Bronchial epithelial cell (primary cell): ENCODE measurements at regions not wholly inside any gene's neighbourhood (a gene's known extent, or its start where the extent isn't known, plus 50 kb on each side); places are given as distances from the start of the nearest gene placed in this dataset.
A peak's percentile ranks its signal among the peaks of the same experiment; 100 is the strongest.
"Not testable (repeated sequence)": the region's sequence is repeated elsewhere in the genome, so short reads cannot be mapped to it uniquely, and the experiment has no call there.

ENCODE experiments used
- DNase-seq: peaks from one replicate; pipeline ENCODE4 v3.0.0-alpha.2; 2010; ENCODE audit warnings: low read depth
- FAIRE-seq: peaks from 2 replicates; lab custom pipeline; 2011; peaks lifted over from hg19 to GRCh38; lab: Jason Lieb, UNC
- H3K27me3 ChIP-seq: 2 replicates; pipeline ENCODE4 v1.5.1; 2011; ENCODE audit warnings: low read length; ENCODE audit not compliant: control insufficient read depth, insufficient read depth
- H3K36me3 ChIP-seq: 2 replicates; pipeline ENCODE4 v1.5.1; 2011; ENCODE audit warnings: low read length; ENCODE audit not compliant: control insufficient read depth, insufficient read depth
- H3K4me3 ChIP-seq: 2 replicates; pipeline ENCODE4 v1.5.1; 2011; ENCODE audit warnings: mild to moderate bottlenecking, low read depth, low read length, control low read depth
- CTCF ChIP-seq: IDR thresholded peaks from 2 replicates; pipeline ENCODE4 v1.5.1; 2011; ENCODE audit warnings: mild to moderate bottlenecking, moderate library complexity, low read length, control low read depth, inconsistent platforms; ENCODE audit not compliant: insufficient read depth, severe bottlenecking

DNA sequence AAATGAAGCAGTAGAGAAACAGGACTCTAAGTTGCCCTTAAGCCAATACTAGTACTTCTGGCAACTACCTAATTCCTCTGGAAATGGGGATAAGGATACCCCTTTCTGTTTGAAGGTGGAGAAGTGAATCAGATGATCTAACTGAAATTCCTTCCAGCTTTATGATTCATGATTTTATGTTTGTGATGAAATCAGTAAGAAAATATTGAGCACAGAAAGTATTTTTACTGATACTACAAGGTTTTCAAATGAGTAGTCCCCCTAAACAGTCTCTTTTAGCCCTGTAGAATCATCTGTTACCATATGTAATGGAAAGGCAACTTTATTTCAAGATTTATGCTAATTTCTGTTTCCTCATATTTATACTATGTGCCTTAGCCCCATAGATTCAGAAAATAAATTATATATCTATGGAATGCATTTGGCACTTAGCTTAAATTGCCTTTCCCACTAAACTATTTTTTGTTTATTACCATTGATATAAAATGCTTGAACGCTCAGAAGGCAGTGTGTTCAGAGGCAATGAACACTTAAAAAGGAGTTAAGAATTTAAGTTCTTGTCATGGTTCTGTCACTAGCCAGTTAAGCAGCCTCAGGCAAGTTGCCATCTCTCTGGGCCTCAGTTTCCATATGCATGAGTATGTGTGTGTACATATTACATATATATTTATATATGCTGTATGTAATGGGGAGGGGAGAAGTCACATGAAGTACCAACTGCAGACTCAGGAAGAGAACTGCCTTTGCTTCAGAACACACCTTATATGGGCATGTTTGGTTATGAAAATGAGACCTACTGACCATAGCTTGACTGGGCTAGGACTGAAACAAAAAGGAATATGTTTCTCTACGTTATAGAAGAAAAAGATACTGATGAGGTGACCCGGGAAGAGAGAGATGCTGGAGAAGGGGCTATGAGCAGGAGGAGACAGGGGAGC is 97.7 kb downstream of the CDC42EP3 start:
- H3K27me3 ChIP-seq, result no peaks in the 10 kb centered on the region
- DNase-seq (peak; percentile 79), FAIRE-seq (no peak)
- TF ChIP-seq CTCF, result no peak
- no peaks in the 10 kb centered on the region for H3K36me3 ChIP-seq
- no peak overlapping the region for H3K4me3 ChIP-seq

- TF ChIP-seq CTCF, result no peak
- Histone ChIP-seq H3K4me3 (no peak overlapping the region), H3K36me3 (no peaks in the 10 kb centered on the region), H3K27me3 (no peaks in the 10 kb centered on the region)
- FAIRE-seq (no peak), DNase-seq (no peak)
Measured at GRCh38 chr2:37575780-37576179, 95.7 kb downstream of the CDC42EP3 start.

GRCh38 chr2:37576194-37576593 is 95.2 kb downstream of the CDC42EP3 start:
- FAIRE-seq, H3K27me3 ChIP-seq, H3K36me3 ChIP-seq, H3K4me3 ChIP-seq, DNase-seq: not testable (repeated sequence)

DNA sequence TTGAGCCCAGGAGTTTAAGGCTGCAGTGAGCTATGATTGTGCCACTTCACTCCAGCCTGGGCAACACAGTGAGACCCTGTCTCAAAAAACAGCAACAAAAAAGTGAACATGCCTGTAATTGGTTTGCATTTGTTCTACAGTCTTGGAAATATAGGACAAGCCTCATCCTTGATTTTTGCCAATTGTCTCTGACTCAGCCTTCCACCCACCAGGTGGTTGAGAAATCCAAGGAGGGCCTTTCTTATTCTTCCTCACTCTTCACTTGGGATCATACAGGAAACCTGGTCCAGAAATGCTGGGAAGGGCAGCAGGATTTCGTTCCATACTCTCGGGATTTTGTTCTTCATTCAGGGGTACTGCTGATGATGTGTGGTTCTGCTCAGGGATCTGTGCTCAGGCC is 94.6 kb downstream of the CDC42EP3 start:
- no peak overlapping the region for H3K4me3 ChIP-seq
- peak; percentile 80 for DNase-seq
- no peaks in the 10 kb centered on the region for H3K36me3 ChIP-seq
- FAIRE-seq, result no peak
- no peaks in the 10 kb centered on the region for H3K27me3 ChIP-seq
- no peak for TF ChIP-seq CTCF

- Histone ChIP-seq H3K36me3 (no peaks in the 10 kb centered on the region), H3K4me3 (no peak overlapping the region), H3K27me3 (no peaks in the 10 kb centered on the region)
- FAIRE-seq, result no peak
- TF ChIP-seq CTCF, result no peak
- DNase-seq, result no peak
Measured at GRCh38 chr2:37579192-37579713, 92.2 kb downstream of the CDC42EP3 start.

GRCh38 chr2:37579949-37580348 is 91.5 kb downstream of the CDC42EP3 start:
- H3K4me3 ChIP-seq, DNase-seq, H3K27me3 ChIP-seq, FAIRE-seq, H3K36me3 ChIP-seq: not testable (repeated sequence)
